Skeletal muscle cell (primary cell): ENCODE measurements at regions not wholly inside any gene's neighbourhood (a gene's known extent, or its start where the extent isn't known, plus 50 kb on each side); places are given as distances from the start of the nearest gene placed in this dataset.
A peak's percentile ranks its signal among the peaks of the same experiment; 100 is the strongest.

Experiments used
- DNase-seq: peaks from one replicate; pipeline ENCODE4 v3.0.0-alpha.2; 2010; ENCODE audit warnings: low read depth
- H3K4me3 ChIP-seq: 2 replicates; pipeline ENCODE4 v1.5.1; 2011; ENCODE audit warnings: low read depth, mild to moderate bottlenecking, control low read depth, low read length, moderate library complexity

GRCh38 chr21:16913010-16913409 is 599.8 kb upstream of the CXADR start:
- DNase-seq, result no peak

GRCh38 chr21:16928439-16928838 is 584.4 kb upstream of the CXADR start:
- DNase-seq, result no peak
- H3K4me3 ChIP-seq, result no peak overlapping the region

More at GRCh38 chr21:16913010-16913409, 599.8 kb upstream of the CXADR start:
- H3K4me3 ChIP-seq, result no peak overlapping the region

GRCh38 chr21:16932314-16932713 is 580.5 kb upstream of the CXADR start:
- DNase-seq, result no peak
- H3K4me3 ChIP-seq, result no peak overlapping the region

- no peak for DNase-seq
- no peak overlapping the region for H3K4me3 ChIP-seq
Measured at GRCh38 chr21:16942703-16943102, 570.1 kb upstream of the CXADR start.

- no peak overlapping the region for H3K4me3 ChIP-seq
- no peak for DNase-seq
Measured at GRCh38 chr21:16943231-16943630, 569.6 kb upstream of the CXADR start.

GRCh38 chr21:16945580-16945979 is 567.3 kb upstream of the CXADR start:
- DNase-seq, result no peak
- H3K4me3 ChIP-seq, result no peak overlapping the region

GRCh38 chr21:16956824-16957223 is 556.0 kb upstream of the CXADR start:
- no peak for DNase-seq
- no peak overlapping the region for H3K4me3 ChIP-seq

- H3K4me3 ChIP-seq, result no peak overlapping the region
- DNase-seq, result no peak
Measured at GRCh38 chr21:16965424-16965823, 547.4 kb upstream of the CXADR start.

- no peak overlapping the region for H3K4me3 ChIP-seq
- no peak for DNase-seq
Measured at GRCh38 chr21:16968436-16968835, 544.4 kb upstream of the CXADR start.

- DNase-seq, result no peak
Measured at GRCh38 chr21:16969636-16970035, 543.2 kb upstream of the CXADR start.

GRCh38 chr21:16974060-16974459 is 538.8 kb upstream of the CXADR start:
- H3K4me3 ChIP-seq, result no peak overlapping the region
- DNase-seq, result no peak

More at GRCh38 chr21:16969636-16970035, 543.2 kb upstream of the CXADR start:
- H3K4me3 ChIP-seq, result no peak overlapping the region

GRCh38 chr21:16976193-16976592 is 536.6 kb upstream of the CXADR start:
- no peak for DNase-seq
- no peak overlapping the region for H3K4me3 ChIP-seq

GRCh38 chr21:16978309-16978895 is 534.4 kb upstream of the CXADR start:
- no peak for DNase-seq
- H3K4me3 ChIP-seq, result no peak overlapping the region

- no peak overlapping the region for H3K4me3 ChIP-seq
- no peak for DNase-seq
Measured at GRCh38 chr21:16979574-16979973, 533.3 kb upstream of the CXADR start.

- DNase-seq, result no peak
- no peak overlapping the region for H3K4me3 ChIP-seq
Measured at GRCh38 chr21:16983420-16983819, 529.4 kb upstream of the CXADR start.

- no peak for DNase-seq
- no peak overlapping the region for H3K4me3 ChIP-seq
Measured at GRCh38 chr21:16992448-16992847, 520.4 kb upstream of the CXADR start.

- no peak for DNase-seq
- H3K4me3 ChIP-seq, result no peak overlapping the region
Measured at GRCh38 chr21:16993416-16994038, 519.3 kb upstream of the CXADR start.

- DNase-seq, result no peak
- H3K4me3 ChIP-seq, result no peak overlapping the region
Measured at GRCh38 chr21:17002594-17003257, 510.1 kb upstream of the CXADR start.

GRCh38 chr21:17003258-17003615 is 509.6 kb upstream of the CXADR start:
- no peak overlapping the region for H3K4me3 ChIP-seq
- peak; percentile 30 for DNase-seq

- no peak for DNase-seq
- H3K4me3 ChIP-seq, result no peak overlapping the region
Measured at GRCh38 chr21:17003763-17004373, 509.0 kb upstream of the CXADR start.
